B cell (primary cell): ENCODE measurements at regions not wholly inside any gene's neighbourhood (a gene's known extent, or its start where the extent isn't known, plus 50 kb on each side); places are given as distances from the start of the nearest gene placed in this dataset.
"Not testable (repeated sequence)": the region's sequence is repeated elsewhere in the genome, so short reads cannot be mapped to it uniquely, and the experiment has no call there.

ENCODE experiments used
- ATAC-seq: fragments of 200-7000 bp; cut with Tn5 transposase; one replicate; pipeline ENCODE4 v1.10.0; 2021; ENCODE audit warnings: low read depth, mild to moderate bottlenecking, moderate number of reproducible peaks, moderate library complexity
- CTCF ChIA-PET: fragments of 350-600 bp; sonication (Branson Sonifier 250); formaldehyde crosslinking; loops from one replicate; lab custom pipeline; 2021; ENCODE audit warnings: antibody characterized with exemption, inconsistent platforms; lab: Charles Lee
- POLR2A ChIA-PET: fragments of 350-600 bp; sonication (Branson Sonifier 250); formaldehyde crosslinking; loops from one replicate; lab custom pipeline; 2021; ENCODE audit warnings: antibody characterized with exemption; lab: Charles Lee
- DNase-seq: peaks from one replicate; pipeline ENCODE4 v3.0.0; 2013
- H2AFZ ChIP-seq: 2 replicates; pipeline ENCODE4 v1.6.1; 2012; ENCODE audit warnings: mild to moderate bottlenecking, low read depth, low read length; ENCODE audit not compliant: insufficient read depth, poor library complexity, severe bottlenecking
- H3K27ac ChIP-seq, 2 donors: 1 replicate in 1 of 2; 2 replicates in 1 of 2; pipeline ENCODE4 v1.5.1; 2012 to 2013; ENCODE audit warnings: low read length in 2 of 2, mild to moderate bottlenecking in 2 of 2, moderate library complexity in 1 of 2
- H3K27me3 ChIP-seq, 4 experiments: fragments of 200-600 bp in 1 of 4; sonication (generic) in 1 of 4; replicated peaks in 1 of 4; 1 replicate in 2 of 4; 2 replicates in 2 of 4; pipeline versions ENCODE4 v1.6.1 to v1.7.0; 2013 to 2016; ENCODE audit warnings: low read length in 3 of 4, mild to moderate bottlenecking in 2 of 4, mixed read lengths in 1 of 4, moderate library complexity in 1 of 4; ENCODE audit not compliant: insufficient read depth in 4 of 4, control insufficient read depth in 3 of 4; ENCODE audit errors: control extremely low read depth in 1 of 4
- H3K36me3 ChIP-seq, 2 experiments: replicated peaks in 1 of 2; 1 replicate in 1 of 2; 2 replicates in 1 of 2; pipeline versions ENCODE4 v1.6.1 to v1.7.1; 2013; ENCODE audit warnings: low read length in 1 of 2; ENCODE audit not compliant: insufficient read depth in 2 of 2, control insufficient read depth in 1 of 2; ENCODE audit errors: control extremely low read depth in 1 of 2, extremely low read depth in 1 of 2
- H3K4me1 ChIP-seq, 2 donors: fragments of 200-600 bp in 1 of 2; sonication (generic) in 1 of 2; 1 replicate in 1 of 2; 2 replicates in 1 of 2; pipeline versions ENCODE4 v1.5.1 to v1.6.1; 2013 to 2017; ENCODE audit warnings: low read length in 2 of 2; ENCODE audit not compliant: control insufficient read depth in 2 of 2, insufficient read depth in 2 of 2
- H3K4me2 ChIP-seq: replicated peaks from 2 replicates; pipeline ENCODE3; 2012; ENCODE audit warnings: mild to moderate bottlenecking, low read depth, low read length; ENCODE audit not compliant: poor library complexity, severe bottlenecking
- H3K4me3 ChIP-seq, 5 experiments: fragments of 200-600 bp in 1 of 5; sonication (generic) in 1 of 5; 1 replicate in 3 of 5; 2 replicates in 2 of 5; pipeline versions ENCODE4 v1.5.1 to v1.7.0; 2011 to 2016; ENCODE audit warnings: low read length in 4 of 5, mild to moderate bottlenecking in 4 of 5, low read depth in 2 of 5, control low read depth in 1 of 5, moderate library complexity in 1 of 5; ENCODE audit not compliant: insufficient read depth in 1 of 5; ENCODE audit errors: control extremely low read depth in 1 of 5, extremely low read depth in 1 of 5
- H3K79me2 ChIP-seq: fragments of 200-600 bp; sonication (generic); one replicate; pipeline ENCODE4 v1.6.0; 2016; ENCODE audit warnings: low read length; ENCODE audit not compliant: control insufficient read depth, insufficient read depth
- H3K9ac ChIP-seq: fragments of 200-600 bp; sonication (generic); 2 replicates; pipeline ENCODE4 v1.6.1; 2017; ENCODE audit warnings: mild to moderate bottlenecking, low read length, moderate library complexity
- H3K9me3 ChIP-seq, 3 donors: one replicate each; pipeline versions ENCODE4 v1.6.1 to v1.7.1; 2013; ENCODE audit warnings: low read length in 2 of 3; ENCODE audit not compliant: control insufficient read depth in 2 of 3, insufficient read depth in 1 of 3; ENCODE audit errors: control extremely low read depth in 1 of 3
- H4K20me1 ChIP-seq: 2 replicates; pipeline ENCODE4 v1.6.0; 2012; ENCODE audit warnings: mild to moderate bottlenecking, low read length; ENCODE audit not compliant: insufficient read depth, control insufficient read depth, poor library complexity, severe bottlenecking
- H3K27ac Mint-ChIP-seq: one replicate; pipeline ENCODE4 v1.8.0; 2021; ENCODE audit warnings: mixed read lengths
- H3K27me3 Mint-ChIP-seq: one replicate; pipeline ENCODE4 v1.8.0; 2021; ENCODE audit warnings: mixed read lengths
- H3K4me1 Mint-ChIP-seq: one replicate; pipeline ENCODE4 v1.8.0; 2021; ENCODE audit warnings: mixed read lengths
- H3K4me3 Mint-ChIP-seq: one replicate; pipeline ENCODE4 v1.8.0; 2021; ENCODE audit warnings: mixed read lengths
- H3K9me3 Mint-ChIP-seq: one replicate; pipeline ENCODE4 v1.8.0; 2022; ENCODE audit warnings: mixed read lengths; ENCODE audit not compliant: insufficient read depth
- EZH2 ChIP-seq: IDR thresholded peaks from 2 replicates; pipeline ENCODE4 v1.6.1; 2012; ENCODE audit warnings: borderline replicate concordance, low read depth, mild to moderate bottlenecking, moderate library complexity, low read length; ENCODE audit not compliant: insufficient read depth, poor library complexity, severe bottlenecking
- WGBS: methylation state at CpG from one replicate; pipeline ENCODE4 v1.1.5; 2013; ENCODE audit warnings: missing lambda C conversion rate; ENCODE audit not compliant: insufficient coverage; 5-methylcytosine and 5-hydroxymethylcytosine counted together
- intact Hi-C: fragments of 100-400 bp; cut with micrococcal nuclease; formaldehyde crosslinking; loops from one replicate; pipeline ENCODE4 v1.10.0; 2022
- TF ChIP-seq, protein P1 (sequence below): fragments of 200-600 bp; IDR thresholded peaks from one replicate; pipeline ENCODE4 v1.8.0; 2022; ENCODE audit warnings: antibody characterized with exemption, mild to moderate bottlenecking

DNA sequence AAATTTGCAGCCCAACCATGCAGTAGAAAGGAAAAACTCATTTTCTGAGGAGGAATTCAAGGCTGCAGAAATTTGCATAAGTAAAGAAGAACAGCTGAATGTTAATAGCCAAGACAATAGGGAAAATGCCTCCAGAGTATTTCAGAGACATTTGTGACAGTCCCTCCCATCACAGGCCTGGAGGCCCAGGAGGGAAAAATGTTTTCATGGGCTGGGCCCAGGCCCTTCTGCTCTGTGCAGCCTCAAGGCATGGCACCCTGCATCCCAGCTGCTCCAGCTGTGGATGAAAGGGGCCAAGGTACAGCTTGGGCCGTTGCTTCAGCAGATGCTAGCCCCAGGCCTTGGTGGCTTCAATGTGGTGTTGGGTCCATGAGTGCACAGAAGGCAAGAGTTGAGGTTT is 62.3 kb downstream of the ATXN7L3B start:
- Histone ChIP-seq H3K27ac (no peak overlapping the region), H2AFZ (no peak overlapping the region), H3K9ac (no peak overlapping the region), H3K36me3 (no peaks in the 10 kb centered on the region), H3K4me1 (no peaks in the 10 kb centered on the region), H3K79me2 (no peaks in the 10 kb centered on the region), H3K9me3 (peaks cover 0 to 6% (median 0%) of the 10 kb centered on the region in 3 donors), H4K20me1 (no peaks in the 10 kb centered on the region), H3K4me3 (no peak overlapping the region), H3K27me3 (no peaks in the 10 kb centered on the region), H3K4me2 (no peak overlapping the region)
- ATAC-seq (no peak), DNase-seq (no peak)
- POLR2A ChIA-PET = no interaction called here
- TF ChIP-seq EZH2 = no peak
- TF ChIP-seq, protein P1, sequence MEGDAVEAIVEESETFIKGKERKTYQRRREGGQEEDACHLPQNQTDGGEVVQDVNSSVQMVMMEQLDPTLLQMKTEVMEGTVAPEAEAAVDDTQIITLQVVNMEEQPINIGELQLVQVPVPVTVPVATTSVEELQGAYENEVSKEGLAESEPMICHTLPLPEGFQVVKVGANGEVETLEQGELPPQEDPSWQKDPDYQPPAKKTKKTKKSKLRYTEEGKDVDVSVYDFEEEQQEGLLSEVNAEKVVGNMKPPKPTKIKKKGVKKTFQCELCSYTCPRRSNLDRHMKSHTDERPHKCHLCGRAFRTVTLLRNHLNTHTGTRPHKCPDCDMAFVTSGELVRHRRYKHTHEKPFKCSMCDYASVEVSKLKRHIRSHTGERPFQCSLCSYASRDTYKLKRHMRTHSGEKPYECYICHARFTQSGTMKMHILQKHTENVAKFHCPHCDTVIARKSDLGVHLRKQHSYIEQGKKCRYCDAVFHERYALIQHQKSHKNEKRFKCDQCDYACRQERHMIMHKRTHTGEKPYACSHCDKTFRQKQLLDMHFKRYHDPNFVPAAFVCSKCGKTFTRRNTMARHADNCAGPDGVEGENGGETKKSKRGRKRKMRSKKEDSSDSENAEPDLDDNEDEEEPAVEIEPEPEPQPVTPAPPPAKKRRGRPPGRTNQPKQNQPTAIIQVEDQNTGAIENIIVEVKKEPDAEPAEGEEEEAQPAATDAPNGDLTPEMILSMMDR = no peak
- no peak overlapping the region for H3K27ac Mint-ChIP-seq
- 60% methylated on average over 1 of the region's 1 CpG for WGBS
- intact Hi-C loops = no loop called here
- H3K4me1 Mint-ChIP-seq = no peaks in the 10 kb centered on the region
- H3K27me3 Mint-ChIP-seq = no peaks in the 10 kb centered on the region
- H3K9me3 Mint-ChIP-seq = peaks cover 3% of the 10 kb centered on the region
- no peak overlapping the region for H3K4me3 Mint-ChIP-seq
- CTCF ChIA-PET = no interaction called here

DNA sequence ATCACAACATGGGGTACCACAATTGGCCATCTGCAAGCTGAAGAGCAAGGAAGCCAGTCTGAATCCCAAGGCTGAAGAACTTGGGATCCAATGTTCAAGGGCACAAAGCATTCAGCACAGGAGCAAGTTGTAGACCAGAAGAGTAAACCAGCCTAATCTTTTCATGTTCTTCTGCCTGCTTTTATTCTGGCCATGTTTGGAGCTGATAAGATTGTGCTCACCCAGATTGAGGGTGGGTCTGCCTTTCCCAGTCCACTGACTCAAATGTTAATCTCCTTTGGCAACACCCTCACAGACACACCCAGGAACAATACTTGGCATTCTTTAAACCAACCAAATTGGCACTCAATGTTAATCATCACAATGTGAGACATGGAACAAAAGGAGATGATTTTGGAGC is 63.2 kb downstream of the ATXN7L3B start:
- H3K27ac ChIP-seq, H3K4me1 Mint-ChIP-seq, H4K20me1 ChIP-seq, CTCF ChIA-PET, intact Hi-C loops, H3K27me3 Mint-ChIP-seq, H3K9ac ChIP-seq, H3K36me3 ChIP-seq, H3K27ac Mint-ChIP-seq, POLR2A ChIA-PET, H3K4me1 ChIP-seq, H3K27me3 ChIP-seq, H3K9me3 ChIP-seq, H3K4me3 Mint-ChIP-seq, H3K9me3 Mint-ChIP-seq, H2AFZ ChIP-seq, DNase-seq, H3K4me3 ChIP-seq, H3K4me2 ChIP-seq, ATAC-seq, H3K79me2 ChIP-seq: not testable (repeated sequence)
